ENCODE measurements at regions not wholly inside any gene's neighbourhood (a gene's known extent, or its start where the extent isn't known, plus 50 kb on each side); places are given as distances from the start of the nearest gene placed in this dataset.
A peak's percentile ranks its signal among the peaks of the same experiment; 100 is the strongest.

- Histone ChIP-seq H3K4me1 (ENCODE audit: insufficient read depth, low read length) (peaks cover 40% of the 10 kb centered on the region), H3K4me3 (ENCODE audit: insufficient read depth, low read length) (no peak overlapping the region), H3K4me2 (ENCODE audit: insufficient read depth, low read length) (no peak overlapping the region), H3K27me3 (ENCODE audit: insufficient read depth, low read length) (peaks cover 11% of the 10 kb centered on the region), H4K20me1 (ENCODE audit: insufficient read depth, low read length) (peaks cover 4% of the 10 kb centered on the region), H3K9me3 (ENCODE audit: low read depth, low read length) (no peaks in the 10 kb centered on the region), H3K36me3 (ENCODE audit: insufficient read depth, low read length) (no peaks in the 10 kb centered on the region), H2AFZ (ENCODE audit: low read length) (no peak overlapping the region), H3K79me2 (ENCODE audit: insufficient read depth, low read length) (no peaks in the 10 kb centered on the region), H3K27ac (ENCODE audit: low read depth, low read length) (peak overlapping the region; percentile 14)
- TF ChIP-seq CTCF (IDR thresholded peaks at IDR 0.05; ENCODE audit: extremely low read depth, low read depth, low read length), result no peak
- DNase-seq (ENCODE audit: insufficient read length, low spot score, missing footprints), result no peak
Measured at GRCh38 chrX:107565015-107565414, 63.3 kb upstream of the PRPS1 start.

DNA sequence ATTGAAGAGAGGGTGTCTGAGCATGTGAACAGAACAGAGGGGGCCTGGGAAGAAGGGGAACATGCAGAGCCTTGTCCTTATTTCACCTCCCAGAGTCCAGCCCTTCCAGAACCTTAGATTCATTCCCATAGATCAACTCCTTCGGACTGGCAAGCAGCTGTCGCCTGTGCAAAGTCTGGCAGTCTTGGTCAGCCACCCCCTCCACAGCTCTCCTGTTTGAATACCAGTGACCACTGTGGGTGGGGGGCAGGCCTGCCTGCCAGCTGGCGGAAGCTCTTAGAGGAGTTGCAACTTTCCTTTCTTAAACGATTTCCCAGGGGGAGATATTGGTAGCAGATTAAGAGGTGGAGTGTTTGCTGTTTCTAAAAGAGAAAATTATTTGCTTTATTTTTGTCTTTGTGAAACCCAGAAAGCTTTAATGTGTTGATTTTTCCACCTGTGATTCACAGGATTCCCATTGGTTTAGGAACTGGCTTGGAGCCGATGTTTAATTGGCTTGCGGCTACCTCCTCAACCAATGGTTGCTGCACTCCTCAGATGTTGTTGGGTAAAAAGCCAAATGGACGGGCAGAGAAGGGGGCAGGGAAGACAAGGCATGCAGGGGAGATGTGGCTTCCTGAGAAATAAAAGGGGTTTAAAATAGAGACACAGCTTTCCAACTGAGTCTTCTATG is 62.2 kb upstream of the PRPS1 start:
- no peaks in the 10 kb centered on the region for H3K9me3 ChIP-seq (ENCODE audit: low read depth, low read length)
- H3K27ac ChIP-seq (ENCODE audit: low read depth, low read length), result peak overlapping the region; percentile 61
- peaks cover 5% of the 10 kb centered on the region for H3K27me3 ChIP-seq (ENCODE audit: insufficient read depth, low read length)
- H2AFZ ChIP-seq (ENCODE audit: low read length), result no peak overlapping the region
- H3K4me1 ChIP-seq (ENCODE audit: insufficient read depth, low read length), result peaks cover 43% of the 10 kb centered on the region
- peak overlapping the region; percentile 20 for H3K4me2 ChIP-seq (ENCODE audit: insufficient read depth, low read length)
- peaks cover 4% of the 10 kb centered on the region for H4K20me1 ChIP-seq (ENCODE audit: insufficient read depth, low read length)
- peak overlapping the region; percentile 10 for H3K4me3 ChIP-seq (ENCODE audit: insufficient read depth, low read length)
- no peaks in the 10 kb centered on the region for H3K79me2 ChIP-seq (ENCODE audit: insufficient read depth, low read length)
- no peak for DNase-seq (ENCODE audit: insufficient read length, low spot score, missing footprints)
- no peak for TF ChIP-seq CTCF (IDR thresholded peaks at IDR 0.05; ENCODE audit: extremely low read depth, low read depth, low read length)
- H3K36me3 ChIP-seq (ENCODE audit: insufficient read depth, low read length), result no peaks in the 10 kb centered on the region

DNA sequence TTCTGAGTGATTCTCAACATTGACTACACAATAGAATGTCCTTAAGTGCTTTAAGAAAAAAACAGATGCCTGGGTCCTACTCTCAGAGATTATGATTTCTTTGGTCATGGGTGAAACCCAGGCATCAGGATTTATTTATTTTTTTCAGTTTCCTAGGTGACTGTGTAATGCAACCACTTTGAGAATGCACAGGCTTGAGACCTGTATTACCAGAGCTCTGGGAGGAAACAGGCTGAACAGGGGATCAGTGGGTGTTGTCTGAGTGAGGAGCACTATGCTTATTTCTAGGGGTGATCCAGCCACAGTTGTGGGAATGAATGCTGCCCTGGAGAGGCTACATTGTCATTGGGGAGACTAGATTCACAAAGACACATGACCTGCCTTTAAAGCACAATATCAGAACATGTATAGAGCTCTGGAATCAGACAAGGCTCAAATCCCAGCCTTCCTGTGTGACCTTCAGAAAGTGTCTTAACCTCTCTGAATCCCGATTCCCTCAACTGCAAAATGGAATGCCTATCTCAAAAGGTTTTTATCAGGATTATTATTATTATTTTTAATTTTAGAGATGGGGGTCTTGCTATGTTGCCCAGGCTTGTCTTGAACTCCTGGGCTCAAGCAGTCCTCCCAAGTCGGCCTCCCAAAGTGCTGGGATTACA is 61.6 kb upstream of the PRPS1 start:
- H3K9me3 ChIP-seq (ENCODE audit: low read depth, low read length), result no peaks in the 10 kb centered on the region
- no peak overlapping the region for H2AFZ ChIP-seq (ENCODE audit: low read length)
- H3K4me3 ChIP-seq (ENCODE audit: insufficient read depth, low read length), result no peak overlapping the region
- H3K4me2 ChIP-seq (ENCODE audit: insufficient read depth, low read length), result peak overlapping the region; percentile 20
- no peaks in the 10 kb centered on the region for H3K36me3 ChIP-seq (ENCODE audit: insufficient read depth, low read length)
- H3K27me3 ChIP-seq (ENCODE audit: insufficient read depth, low read length), result peaks cover 5% of the 10 kb centered on the region
- TF ChIP-seq CTCF (IDR thresholded peaks at IDR 0.05; ENCODE audit: extremely low read depth, low read depth, low read length), result no peak
- no peak for DNase-seq (ENCODE audit: insufficient read length, low spot score, missing footprints)
- peaks cover 6% of the 10 kb centered on the region for H4K20me1 ChIP-seq (ENCODE audit: insufficient read depth, low read length)
- peaks cover 45% of the 10 kb centered on the region for H3K4me1 ChIP-seq (ENCODE audit: insufficient read depth, low read length)
- H3K27ac ChIP-seq (ENCODE audit: low read depth, low read length), result peak overlapping the region; percentile 61
- H3K79me2 ChIP-seq (ENCODE audit: insufficient read depth, low read length), result no peaks in the 10 kb centered on the region

GRCh38 chrX:107567370-107567769 is 60.9 kb upstream of the PRPS1 start:
- H3K9me3 ChIP-seq (ENCODE audit: low read depth, low read length), result peaks cover 4% of the 10 kb centered on the region
- H3K27ac ChIP-seq (ENCODE audit: low read depth, low read length), result no peak overlapping the region
- H4K20me1 ChIP-seq (ENCODE audit: insufficient read depth, low read length), result peaks cover 6% of the 10 kb centered on the region
- no peaks in the 10 kb centered on the region for H3K36me3 ChIP-seq (ENCODE audit: insufficient read depth, low read length)
- no peak overlapping the region for H3K4me2 ChIP-seq (ENCODE audit: insufficient read depth, low read length)
- peaks cover 43% of the 10 kb centered on the region for H3K4me1 ChIP-seq (ENCODE audit: insufficient read depth, low read length)
- H3K27me3 ChIP-seq (ENCODE audit: insufficient read depth, low read length), result peaks cover 2% of the 10 kb centered on the region
- no peak for TF ChIP-seq CTCF (IDR thresholded peaks at IDR 0.05; ENCODE audit: extremely low read depth, low read depth, low read length)
- no peak overlapping the region for H3K4me3 ChIP-seq (ENCODE audit: insufficient read depth, low read length)
- no peak overlapping the region for H2AFZ ChIP-seq (ENCODE audit: low read length)
- DNase-seq (ENCODE audit: insufficient read length, low spot score, missing footprints), result no peak
- H3K79me2 ChIP-seq (ENCODE audit: insufficient read depth, low read length), result no peaks in the 10 kb centered on the region
